ENCODE measurements at regions not wholly inside any gene's neighbourhood (a gene's known extent, or its start where the extent isn't known, plus 50 kb on each side); places are given as distances from the start of the nearest gene placed in this dataset.
"Not testable (repeated sequence)": the region's sequence is repeated elsewhere in the genome, so short reads cannot be mapped to it uniquely, and the experiment has no call there.

DNA sequence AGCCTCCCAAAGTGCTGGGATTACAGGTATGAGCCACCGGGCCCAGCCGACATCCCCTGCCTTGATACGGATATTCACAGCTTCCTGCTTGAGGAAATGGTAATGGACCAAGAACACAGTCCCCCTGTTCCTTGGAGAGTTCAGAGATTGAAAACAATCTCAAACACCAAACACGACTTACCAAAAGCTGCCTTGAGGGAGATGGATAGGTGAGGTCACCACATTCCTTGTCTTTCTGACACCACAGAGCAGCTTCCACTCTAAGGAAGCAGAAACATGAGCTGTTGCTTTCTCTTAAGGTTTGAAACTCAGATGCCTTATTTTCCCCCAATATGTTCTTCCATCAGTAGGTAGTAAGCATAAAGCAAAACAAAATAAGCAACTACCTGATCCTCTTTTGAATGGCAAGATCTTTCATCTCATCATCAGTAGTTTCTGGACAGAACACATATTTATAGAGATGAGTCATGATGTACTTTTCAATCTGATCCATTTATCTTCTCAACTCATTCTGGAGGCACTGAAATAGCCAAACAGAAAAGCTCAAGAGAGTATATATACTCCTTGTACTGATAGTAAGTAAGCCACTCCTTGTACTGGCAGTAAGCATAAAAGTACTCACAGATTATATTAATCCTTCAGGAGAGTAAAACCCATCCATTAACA is 199.1 kb upstream of the KCTD7 start:
- intact Hi-C loops (cut with micrococcal nuclease; ENCODE audit: unreplicated experiment) = no loop called here
- BruUV-seq (replicated peaks) = no TSS peak
- POLR2A ChIA-PET (ENCODE audit: unreplicated experiment) = no interaction called here
- H3K27me3 ChIP-seq (ENCODE audit: insufficient read depth, low read depth) = no peaks in the 10 kb centered on the region
- no peaks in the 10 kb centered on the region for H3K4me1 ChIP-seq (replicated peaks; ENCODE audit: insufficient read depth)
- H3K9me2 ChIP-seq (ENCODE audit: insufficient read depth) = no peaks in the 10 kb centered on the region
- no peaks in the 10 kb centered on the region for H3K9me3 ChIP-seq (ENCODE audit: insufficient read depth, low read depth)
- H3K27ac ChIP-seq = no peak overlapping the region
- H3F3A ChIP-seq (ENCODE audit: insufficient read depth, low read depth) = no peaks in the 10 kb centered on the region
- no peaks in the 10 kb centered on the region for H4K20me1 ChIP-seq (ENCODE audit: insufficient read depth)
- CTCF ChIA-PET = no interaction called here
- H3K4me2 ChIP-seq = no peak overlapping the region
- TF ChIP-seq, protein P1, sequence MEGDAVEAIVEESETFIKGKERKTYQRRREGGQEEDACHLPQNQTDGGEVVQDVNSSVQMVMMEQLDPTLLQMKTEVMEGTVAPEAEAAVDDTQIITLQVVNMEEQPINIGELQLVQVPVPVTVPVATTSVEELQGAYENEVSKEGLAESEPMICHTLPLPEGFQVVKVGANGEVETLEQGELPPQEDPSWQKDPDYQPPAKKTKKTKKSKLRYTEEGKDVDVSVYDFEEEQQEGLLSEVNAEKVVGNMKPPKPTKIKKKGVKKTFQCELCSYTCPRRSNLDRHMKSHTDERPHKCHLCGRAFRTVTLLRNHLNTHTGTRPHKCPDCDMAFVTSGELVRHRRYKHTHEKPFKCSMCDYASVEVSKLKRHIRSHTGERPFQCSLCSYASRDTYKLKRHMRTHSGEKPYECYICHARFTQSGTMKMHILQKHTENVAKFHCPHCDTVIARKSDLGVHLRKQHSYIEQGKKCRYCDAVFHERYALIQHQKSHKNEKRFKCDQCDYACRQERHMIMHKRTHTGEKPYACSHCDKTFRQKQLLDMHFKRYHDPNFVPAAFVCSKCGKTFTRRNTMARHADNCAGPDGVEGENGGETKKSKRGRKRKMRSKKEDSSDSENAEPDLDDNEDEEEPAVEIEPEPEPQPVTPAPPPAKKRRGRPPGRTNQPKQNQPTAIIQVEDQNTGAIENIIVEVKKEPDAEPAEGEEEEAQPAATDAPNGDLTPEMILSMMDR (conservative IDR thresholded peaks at IDR 0.05) = no peak
- TF ChIP-seq EZH2 (IDR thresholded peaks at IDR 0.05; ENCODE audit: low read depth) = no peak
- no peak for DNase-seq
- H3K79me2 ChIP-seq (ENCODE audit: low read depth) = no peaks in the 10 kb centered on the region
- no peak overlapping the region for H2AFZ ChIP-seq
- no peak overlapping the region for H3K4me3 ChIP-seq
- H3K36me3 ChIP-seq (ENCODE audit: low read depth) = no peaks in the 10 kb centered on the region

DNA sequence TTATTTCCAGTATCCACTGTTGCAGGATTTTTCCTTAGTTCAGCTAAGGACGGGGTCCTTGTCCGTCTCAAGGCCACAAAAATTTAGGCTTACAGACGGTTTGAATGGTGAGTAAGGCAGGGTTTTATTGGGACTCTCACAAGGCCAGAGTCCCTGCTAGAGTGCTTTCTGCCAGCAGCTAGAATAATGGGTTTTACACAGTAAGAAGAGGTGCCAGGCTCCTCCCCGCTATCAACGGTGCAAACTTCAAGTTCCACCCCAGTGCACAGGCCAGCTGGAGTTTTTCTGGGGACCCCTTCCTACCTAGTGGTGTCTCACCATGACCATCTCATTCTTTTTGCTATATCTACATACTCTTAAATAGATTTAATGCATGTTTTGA is 198.5 kb upstream of the KCTD7 start:
- H4K20me1 ChIP-seq (ENCODE audit: insufficient read depth) = no peaks in the 10 kb centered on the region
- H3K79me2 ChIP-seq (ENCODE audit: low read depth) = no peaks in the 10 kb centered on the region
- H3K4me3 ChIP-seq = no peak overlapping the region
- no peak overlapping the region for H2AFZ ChIP-seq
- no peaks in the 10 kb centered on the region for H3K36me3 ChIP-seq (ENCODE audit: low read depth)
- POLR2A ChIA-PET (ENCODE audit: unreplicated experiment) = no interaction called here
- H3K27me3 ChIP-seq (ENCODE audit: insufficient read depth, low read depth) = no peaks in the 10 kb centered on the region
- H3K4me2 ChIP-seq = no peak overlapping the region
- no peaks in the 10 kb centered on the region for H3K9me2 ChIP-seq (ENCODE audit: insufficient read depth)
- H3K4me1 ChIP-seq (replicated peaks; ENCODE audit: insufficient read depth) = no peaks in the 10 kb centered on the region
- no peak for DNase-seq
- no TSS peak for BruUV-seq (replicated peaks)
- intact Hi-C loops (cut with micrococcal nuclease; ENCODE audit: unreplicated experiment) = no loop called here
- no peaks in the 10 kb centered on the region for H3K9me3 ChIP-seq (ENCODE audit: insufficient read depth, low read depth)
- CTCF ChIA-PET = no interaction called here
- TF ChIP-seq, protein P1 (conservative IDR thresholded peaks at IDR 0.05) = no peak
- no peak for TF ChIP-seq EZH2 (IDR thresholded peaks at IDR 0.05; ENCODE audit: low read depth)
- H3K27ac ChIP-seq = no peak overlapping the region
- no peaks in the 10 kb centered on the region for H3F3A ChIP-seq (ENCODE audit: insufficient read depth, low read depth)

DNA sequence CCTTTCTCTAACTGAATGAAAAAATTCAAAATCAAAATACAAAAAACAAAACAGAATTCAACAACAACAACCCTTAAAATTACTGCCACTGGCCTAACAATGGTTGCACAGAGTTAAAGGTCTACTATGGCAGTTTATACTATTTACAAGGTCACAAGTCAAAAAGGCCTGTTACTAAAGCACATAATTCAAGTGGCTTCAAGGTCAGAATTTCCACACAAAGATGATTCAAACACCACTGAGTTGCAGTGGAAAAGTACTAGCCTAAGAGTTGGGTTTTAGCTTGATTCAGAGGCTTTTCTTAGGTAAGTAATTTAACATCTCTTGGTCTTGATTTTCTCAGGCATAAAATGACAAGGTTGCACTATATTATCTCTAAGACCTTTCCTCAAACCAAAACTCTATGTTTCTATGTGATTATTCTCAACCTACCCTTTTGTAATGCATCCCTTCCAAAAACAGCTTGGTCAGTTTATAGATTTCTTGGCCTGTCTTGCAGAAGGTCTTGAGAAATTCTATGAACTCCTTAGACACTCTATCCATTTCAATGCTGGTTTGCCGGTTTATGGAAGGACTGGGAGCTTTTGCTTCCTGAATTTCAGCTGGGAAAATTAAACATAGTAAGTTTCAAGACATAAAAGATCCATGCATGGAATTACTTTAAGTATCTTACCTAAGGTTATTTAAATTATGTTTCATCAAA is 189.8 kb upstream of the KCTD7 start:
- H3K4me3 ChIP-seq; H3K79me2 ChIP-seq (ENCODE audit: low read depth); H4K20me1 ChIP-seq (ENCODE audit: insufficient read depth); H3F3A ChIP-seq (ENCODE audit: insufficient read depth, low read depth); H3K9me3 ChIP-seq (ENCODE audit: insufficient read depth, low read depth); H3K27me3 ChIP-seq (ENCODE audit: insufficient read depth, low read depth); CTCF ChIA-PET; DNase-seq; H2AFZ ChIP-seq; H3K9me2 ChIP-seq (ENCODE audit: insufficient read depth); H3K36me3 ChIP-seq (ENCODE audit: low read depth); intact Hi-C loops (cut with micrococcal nuclease; ENCODE audit: unreplicated experiment); H3K4me1 ChIP-seq (replicated peaks; ENCODE audit: insufficient read depth); H3K27ac ChIP-seq; H3K4me2 ChIP-seq; BruUV-seq (replicated peaks): not testable (repeated sequence)
- POLR2A ChIA-PET (ENCODE audit: unreplicated experiment) = interaction anchor here (0.7 kb wide), 1 partner anchor 227 kb away, joined by 4 read pairs; no protein-coding TSS in a partner anchor
